Lower lobe of right lung (tissue), 2 donors: ENCODE measurements at regions not wholly inside any gene's neighbourhood (a gene's known extent, or its start where the extent isn't known, plus 50 kb on each side); places are given as distances from the start of the nearest gene placed in this dataset.

ENCODE experiments used
- ATAC-seq, 2 donors: fragments of 200-7000 bp; cut with Tn5 transposase; one replicate each; pipeline ENCODE4 v1.9.1; 2020 to 2022; ENCODE audit warnings: mild to moderate bottlenecking in 2 of 2, moderate library complexity in 2 of 2
- DNase-seq: peaks from one replicate; pipeline ENCODE4 v3.0.0-alpha.2; 2020
- H3K27ac ChIP-seq: fragments of 200-600 bp; one replicate; pipeline ENCODE4 v1.8.0; 2022
- H3K27me3 ChIP-seq: fragments of 200-600 bp; one replicate; pipeline ENCODE4 v1.8.0; 2022; ENCODE audit warnings: low read depth
- H3K36me3 ChIP-seq: fragments of 200-600 bp; one replicate; pipeline ENCODE4 v1.8.0; 2022; ENCODE audit warnings: mild to moderate bottlenecking
- H3K4me1 ChIP-seq: fragments of 200-600 bp; one replicate; pipeline ENCODE4 v1.8.0; 2022
- H3K4me3 ChIP-seq: fragments of 200-600 bp; one replicate; pipeline ENCODE4 v1.8.0; 2022; ENCODE audit warnings: mild to moderate bottlenecking
- H3K9me3 ChIP-seq: fragments of 200-600 bp; one replicate; pipeline ENCODE4 v1.8.0; 2022
- CTCF ChIP-seq: fragments of 200-600 bp; IDR thresholded peaks from one replicate; pipeline ENCODE4 v1.8.0; 2022; ENCODE audit warnings: antibody characterized with exemption, mild to moderate bottlenecking
- intact Hi-C: fragments of 100-400 bp; cut with DNase I; formaldehyde crosslinking; loops from one replicate; pipeline ENCODE4 v1.11.0; 2022
- donor health status: DM: no; HTN: yes; CAD: no; lungs with severe emphysema.

GRCh38 chr1:90824551-90824950, 107.4 kb upstream of the BARHL2 start:
- H3K9me3 ChIP-seq = no peaks in the 10 kb centered on the region
- H3K27me3 ChIP-seq = no peaks in the 10 kb centered on the region
- intact Hi-C loops = no loop called here
- H3K4me1 ChIP-seq = no peaks in the 10 kb centered on the region
- no peak for DNase-seq
- no peak for TF ChIP-seq CTCF
- ATAC-seq = no peak
- no peak overlapping the region for H3K4me3 ChIP-seq
- H3K27ac ChIP-seq = no peak overlapping the region
- no peaks in the 10 kb centered on the region for H3K36me3 ChIP-seq

GRCh38 chr1:90823686-90824085, 106.6 kb upstream of the BARHL2 start:
- no peak for TF ChIP-seq CTCF
- Histone ChIP-seq H3K27me3 (no peaks in the 10 kb centered on the region), H3K4me1 (no peaks in the 10 kb centered on the region), H3K9me3 (no peaks in the 10 kb centered on the region), H3K36me3 (no peaks in the 10 kb centered on the region), H3K27ac (no peak overlapping the region), H3K4me3 (no peak overlapping the region)
- intact Hi-C loops = no loop called here
- DNase-seq (no peak), ATAC-seq (no peak)

GRCh38 chr1:90821788-90822359, 104.8 kb upstream of the BARHL2 start:
- no peak for DNase-seq
- intact Hi-C loops = no loop called here

GRCh38 chr1:90821152-90821787, 104.2 kb upstream of the BARHL2 start:
- no peak overlapping the region for H3K27ac ChIP-seq
- DNase-seq = no peak
- no peaks in the 10 kb centered on the region for H3K36me3 ChIP-seq
- no peak for ATAC-seq
- H3K4me1 ChIP-seq = no peaks in the 10 kb centered on the region
- H3K27me3 ChIP-seq = no peaks in the 10 kb centered on the region
- TF ChIP-seq CTCF = no peak
- intact Hi-C loops = no loop called here
- H3K4me3 ChIP-seq = no peak overlapping the region
- H3K9me3 ChIP-seq = no peaks in the 10 kb centered on the region

More at GRCh38 chr1:90821788-90822359, 104.8 kb upstream of the BARHL2 start:
- ATAC-seq = no peak
- Histone ChIP-seq H3K9me3 (no peaks in the 10 kb centered on the region), H3K4me1 (no peaks in the 10 kb centered on the region), H3K27ac (no peak overlapping the region), H3K4me3 (no peak overlapping the region), H3K36me3 (no peaks in the 10 kb centered on the region), H3K27me3 (no peaks in the 10 kb centered on the region)
- no peak for TF ChIP-seq CTCF

GRCh38 chr1:90820745-90821144, 103.6 kb upstream of the BARHL2 start:
- Histone ChIP-seq H3K27me3 (no peaks in the 10 kb centered on the region), H3K4me1 (no peaks in the 10 kb centered on the region), H3K9me3 (no peaks in the 10 kb centered on the region), H3K36me3 (no peaks in the 10 kb centered on the region), H3K4me3 (no peak overlapping the region), H3K27ac (no peak overlapping the region)
- ATAC-seq (no peak), DNase-seq (no peak)
- intact Hi-C loops = no loop called here
- no peak for TF ChIP-seq CTCF
